Upper lobe of left lung (tissue), 4 donors: ENCODE measurements at regions not wholly inside any gene's neighbourhood (a gene's known extent, or its start where the extent isn't known, plus 50 kb on each side); places are given as distances from the start of the nearest gene placed in this dataset.

ENCODE experiments used
- EP300 ChIP-seq, 4 donors: sonication (generic); formaldehyde crosslinking; IDR thresholded peaks; one replicate each; pipeline ENCODE4 v1.5.1; 2017; ENCODE audit warnings: antibody characterized with exemption in 4 of 4, control low read depth in 2 of 4
- POLR2A ChIP-seq, 4 donors: fragments of 450-650 bp; IDR thresholded peaks; one replicate each; pipeline ENCODE4 v1.5.1; 2016 to 2017; ENCODE audit warnings: antibody characterized with exemption in 4 of 4, mild to moderate bottlenecking in 2 of 4
- TF ChIP-seq, protein P1 (sequence below), 6 experiments: fragments of 450-650 bp in 4 of 6; fragments of 200-600 bp in 2 of 6; sonication (generic) in 2 of 6; IDR thresholded peaks; one replicate each; pipeline ENCODE4 v1.5.1; 2016 to 2019; ENCODE audit warnings: antibody characterized with exemption in 6 of 6

DNA sequence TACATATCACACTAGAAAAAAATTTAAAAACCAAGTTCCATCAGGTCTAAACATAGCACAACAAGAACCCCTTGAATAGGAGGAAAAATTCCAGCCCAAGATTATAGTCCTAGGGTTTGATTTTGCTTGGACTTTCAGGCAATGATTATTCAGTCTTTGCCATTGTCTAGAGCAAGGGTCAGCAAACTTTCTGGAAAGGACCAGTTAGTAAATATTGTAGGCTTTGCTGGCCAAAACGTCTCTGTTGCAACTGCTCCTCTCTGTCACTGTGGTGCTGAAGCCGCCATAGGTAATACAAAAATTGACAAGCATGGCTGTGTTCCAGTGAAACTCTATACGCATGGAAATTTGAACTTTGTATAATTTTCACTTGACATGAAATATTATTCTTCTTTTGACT, 95.5 kb upstream of the UBAC2 start:
- TF ChIP-seq, protein P1, sequence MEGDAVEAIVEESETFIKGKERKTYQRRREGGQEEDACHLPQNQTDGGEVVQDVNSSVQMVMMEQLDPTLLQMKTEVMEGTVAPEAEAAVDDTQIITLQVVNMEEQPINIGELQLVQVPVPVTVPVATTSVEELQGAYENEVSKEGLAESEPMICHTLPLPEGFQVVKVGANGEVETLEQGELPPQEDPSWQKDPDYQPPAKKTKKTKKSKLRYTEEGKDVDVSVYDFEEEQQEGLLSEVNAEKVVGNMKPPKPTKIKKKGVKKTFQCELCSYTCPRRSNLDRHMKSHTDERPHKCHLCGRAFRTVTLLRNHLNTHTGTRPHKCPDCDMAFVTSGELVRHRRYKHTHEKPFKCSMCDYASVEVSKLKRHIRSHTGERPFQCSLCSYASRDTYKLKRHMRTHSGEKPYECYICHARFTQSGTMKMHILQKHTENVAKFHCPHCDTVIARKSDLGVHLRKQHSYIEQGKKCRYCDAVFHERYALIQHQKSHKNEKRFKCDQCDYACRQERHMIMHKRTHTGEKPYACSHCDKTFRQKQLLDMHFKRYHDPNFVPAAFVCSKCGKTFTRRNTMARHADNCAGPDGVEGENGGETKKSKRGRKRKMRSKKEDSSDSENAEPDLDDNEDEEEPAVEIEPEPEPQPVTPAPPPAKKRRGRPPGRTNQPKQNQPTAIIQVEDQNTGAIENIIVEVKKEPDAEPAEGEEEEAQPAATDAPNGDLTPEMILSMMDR (IDR thresholded peaks at IDR 0.05): no peak
- TF ChIP-seq POLR2A (IDR thresholded peaks at IDR 0.05): no peak
- no peak for TF ChIP-seq EP300 (IDR thresholded peaks at IDR 0.05)
